ENCODE measurements at regions not wholly inside any gene's neighbourhood (a gene's known extent, or its start where the extent isn't known, plus 50 kb on each side); places are given as distances from the start of the nearest gene placed in this dataset.

DNA sequence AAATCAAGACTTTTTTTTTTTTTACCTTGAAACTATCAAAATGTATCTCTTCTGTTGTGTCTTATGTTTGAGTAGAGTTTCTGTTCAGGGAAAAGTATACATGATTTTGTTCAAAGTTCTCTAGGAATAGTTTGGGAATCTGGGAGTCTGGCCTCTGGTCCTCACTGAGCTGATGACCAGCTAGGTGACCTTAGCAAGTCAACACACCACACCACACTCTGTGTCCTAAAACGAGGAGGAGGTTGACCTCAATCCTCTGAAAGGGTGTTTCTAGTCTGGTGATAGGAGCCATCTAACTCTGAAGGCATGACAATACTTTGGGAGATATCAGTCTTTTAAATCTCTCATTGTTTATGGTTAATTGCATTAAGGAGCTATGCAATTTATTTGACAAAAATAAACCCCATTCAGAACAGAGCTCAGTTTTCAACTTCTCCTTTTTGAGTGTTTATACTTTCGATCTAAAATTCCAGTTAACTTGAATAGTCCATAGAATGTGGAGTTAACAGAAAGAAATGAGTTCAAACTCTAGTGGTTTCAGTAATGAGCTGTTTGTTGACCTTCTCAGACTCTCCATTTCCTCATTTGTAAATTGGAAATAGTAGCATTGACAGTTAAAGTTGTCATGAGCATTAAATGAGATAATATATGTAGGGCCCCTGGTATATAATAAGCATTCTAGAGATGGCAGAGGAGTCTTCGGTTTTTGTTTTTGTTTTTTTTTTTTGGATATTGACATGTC lies 112.2 kb upstream of the LRRN1 start:
- H3K79me2 ChIP-seq (ENCODE audit: control insufficient read depth, insufficient read depth, low read length): no peaks in the 10 kb centered on the region
- no peak overlapping the region for H2AFZ ChIP-seq (ENCODE audit: insufficient read depth, low read depth, low read length, poor library complexity, severe bottlenecking)
- no peaks in the 10 kb centered on the region for H3K4me1 Mint-ChIP-seq
- H4K20me1 ChIP-seq (ENCODE audit: control insufficient read depth, insufficient read depth, low read length, poor library complexity, severe bottlenecking): no peaks in the 10 kb centered on the region
- H3K27me3 ChIP-seq (replicated peaks in 1 of 4; ENCODE audit: control extremely low read depth in 1 of 4, control insufficient read depth in 3 of 4, insufficient read depth in 4 of 4, low read length in 3 of 4): no peaks in the 10 kb centered on the region
- H3K4me3 Mint-ChIP-seq: no peak overlapping the region
- TF ChIP-seq, protein P1, sequence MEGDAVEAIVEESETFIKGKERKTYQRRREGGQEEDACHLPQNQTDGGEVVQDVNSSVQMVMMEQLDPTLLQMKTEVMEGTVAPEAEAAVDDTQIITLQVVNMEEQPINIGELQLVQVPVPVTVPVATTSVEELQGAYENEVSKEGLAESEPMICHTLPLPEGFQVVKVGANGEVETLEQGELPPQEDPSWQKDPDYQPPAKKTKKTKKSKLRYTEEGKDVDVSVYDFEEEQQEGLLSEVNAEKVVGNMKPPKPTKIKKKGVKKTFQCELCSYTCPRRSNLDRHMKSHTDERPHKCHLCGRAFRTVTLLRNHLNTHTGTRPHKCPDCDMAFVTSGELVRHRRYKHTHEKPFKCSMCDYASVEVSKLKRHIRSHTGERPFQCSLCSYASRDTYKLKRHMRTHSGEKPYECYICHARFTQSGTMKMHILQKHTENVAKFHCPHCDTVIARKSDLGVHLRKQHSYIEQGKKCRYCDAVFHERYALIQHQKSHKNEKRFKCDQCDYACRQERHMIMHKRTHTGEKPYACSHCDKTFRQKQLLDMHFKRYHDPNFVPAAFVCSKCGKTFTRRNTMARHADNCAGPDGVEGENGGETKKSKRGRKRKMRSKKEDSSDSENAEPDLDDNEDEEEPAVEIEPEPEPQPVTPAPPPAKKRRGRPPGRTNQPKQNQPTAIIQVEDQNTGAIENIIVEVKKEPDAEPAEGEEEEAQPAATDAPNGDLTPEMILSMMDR (IDR thresholded peaks at IDR 0.05): no peak
- TF ChIP-seq EZH2 (IDR thresholded peaks at IDR 0.05; ENCODE audit: borderline replicate concordance, insufficient read depth, low read depth, low read length, poor library complexity, severe bottlenecking): no peak
- H3K27ac Mint-ChIP-seq: no peak overlapping the region
- WGBS (ENCODE audit: insufficient coverage): no CpG with 5 or more reads among the region's 3 CpGs
- DNase-seq (no peak), ATAC-seq (ENCODE audit: low read depth) (no peak)
- no peak overlapping the region for H3K27ac ChIP-seq (ENCODE audit: low read length in 2 of 2)
- POLR2A ChIA-PET: no interaction called here
- H3K27me3 Mint-ChIP-seq: no peaks in the 10 kb centered on the region
- CTCF ChIA-PET: no interaction called here
- no peak overlapping the region for H3K4me2 ChIP-seq (replicated peaks; ENCODE audit: low read depth, low read length, poor library complexity, severe bottlenecking)
- no peaks in the 10 kb centered on the region for H3K4me1 ChIP-seq (ENCODE audit: control insufficient read depth in 2 of 2, insufficient read depth in 2 of 2, low read length in 2 of 2)
- no peaks in the 10 kb centered on the region for H3K9me3 Mint-ChIP-seq (ENCODE audit: insufficient read depth)
- no peak overlapping the region for H3K4me3 ChIP-seq (ENCODE audit: control extremely low read depth in 1 of 5, extremely low read depth in 1 of 5, insufficient read depth in 1 of 5, low read depth in 2 of 5, low read length in 4 of 5)
- intact Hi-C loops (cut with micrococcal nuclease): no loop called here
- H3K36me3 ChIP-seq (replicated peaks in 1 of 2; ENCODE audit: control extremely low read depth in 1 of 2, control insufficient read depth in 1 of 2, extremely low read depth in 1 of 2, insufficient read depth in 2 of 2, low read length in 1 of 2): no peaks in the 10 kb centered on the region
- H3K9ac ChIP-seq (ENCODE audit: low read length): no peak overlapping the region
- H3K9me3 ChIP-seq (ENCODE audit: control extremely low read depth in 1 of 3, control insufficient read depth in 2 of 3, insufficient read depth in 1 of 3, low read length in 2 of 3): no peaks in the 10 kb centered on the region

DNA sequence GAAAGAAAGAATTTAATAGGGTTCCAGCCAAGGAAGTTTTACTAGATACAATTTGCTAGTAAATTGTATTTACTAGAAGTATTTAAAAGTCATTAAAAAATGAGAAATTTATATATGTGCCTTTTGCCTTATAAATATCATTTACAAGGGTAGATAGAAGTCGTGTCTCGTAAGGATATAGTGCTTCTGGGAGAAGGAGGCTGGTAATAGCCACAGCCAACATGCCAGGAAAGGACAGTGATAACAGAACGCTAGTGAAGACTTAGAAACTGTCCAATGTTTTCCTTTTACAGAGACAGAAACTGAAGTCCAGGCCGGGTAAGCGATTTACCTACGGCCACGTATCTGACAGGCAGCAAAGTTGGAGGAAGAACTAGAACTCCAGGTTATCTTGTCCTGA lies 113.5 kb upstream of the LRRN1 start:
- Histone ChIP-seq H4K20me1 (ENCODE audit: control insufficient read depth, insufficient read depth, low read length, poor library complexity, severe bottlenecking) (no peaks in the 10 kb centered on the region), H3K79me2 (ENCODE audit: control insufficient read depth, insufficient read depth, low read length) (no peaks in the 10 kb centered on the region), H3K4me3 (ENCODE audit: control extremely low read depth in 1 of 5, extremely low read depth in 1 of 5, insufficient read depth in 1 of 5, low read depth in 2 of 5, low read length in 4 of 5) (no peak overlapping the region), H3K4me1 (ENCODE audit: control insufficient read depth in 2 of 2, insufficient read depth in 2 of 2, low read length in 2 of 2) (no peaks in the 10 kb centered on the region), H3K9me3 (ENCODE audit: control extremely low read depth in 1 of 3, control insufficient read depth in 2 of 3, insufficient read depth in 1 of 3, low read length in 2 of 3) (peaks cover 0 to 3% (median 0%) of the 10 kb centered on the region in 3 donors), H3K27me3 (replicated peaks in 1 of 4; ENCODE audit: control extremely low read depth in 1 of 4, control insufficient read depth in 3 of 4, insufficient read depth in 4 of 4, low read length in 3 of 4) (no peaks in the 10 kb centered on the region), H3K36me3 (replicated peaks in 1 of 2; ENCODE audit: control extremely low read depth in 1 of 2, control insufficient read depth in 1 of 2, extremely low read depth in 1 of 2, insufficient read depth in 2 of 2, low read length in 1 of 2) (no peaks in the 10 kb centered on the region), H2AFZ (ENCODE audit: insufficient read depth, low read depth, low read length, poor library complexity, severe bottlenecking) (no peak overlapping the region), H3K9ac (ENCODE audit: low read length) (no peak overlapping the region), H3K27ac (ENCODE audit: low read length in 2 of 2) (no peak overlapping the region), H3K4me2 (replicated peaks; ENCODE audit: low read depth, low read length, poor library complexity, severe bottlenecking) (no peak overlapping the region)
- CTCF ChIA-PET: no interaction called here
- H3K9me3 Mint-ChIP-seq (ENCODE audit: insufficient read depth): peaks cover 2% of the 10 kb centered on the region
- H3K4me3 Mint-ChIP-seq: no peak overlapping the region
- DNase-seq (no peak), ATAC-seq (ENCODE audit: low read depth) (no peak)
- no peaks in the 10 kb centered on the region for H3K27me3 Mint-ChIP-seq
- POLR2A ChIA-PET: no interaction called here
- WGBS (ENCODE audit: insufficient coverage): 97% methylated on average over 5 of the region's 7 CpGs
- intact Hi-C loops (cut with micrococcal nuclease): no loop called here
- no peak for TF ChIP-seq EZH2 (IDR thresholded peaks at IDR 0.05; ENCODE audit: borderline replicate concordance, insufficient read depth, low read depth, low read length, poor library complexity, severe bottlenecking)
- TF ChIP-seq, protein P1 (IDR thresholded peaks at IDR 0.05): no peak
- no peaks in the 10 kb centered on the region for H3K4me1 Mint-ChIP-seq
- H3K27ac Mint-ChIP-seq: no peak overlapping the region

Measured in B cell (primary cell).